CD4-positive, alpha-beta T cell treated with Interleukin-1 beta for 1 hour (primary cell): ENCODE measurements at regions not wholly inside any gene's neighbourhood (a gene's known extent, or its start where the extent isn't known, plus 50 kb on each side); places are given as distances from the start of the nearest gene placed in this dataset.

ENCODE experiments used
- DNase-seq, 2 donors: peaks; one replicate each; pipeline ENCODE4 v3.0.0-alpha.2; 2020 to 2022

- DNase-seq, result no peak
These were observed 390.3 kb downstream of the KDM5D start for GRCh38 chrY:19354061-19354856.

GRCh38 chrY:19351616-19352015, 392.9 kb downstream of the KDM5D start:
- no peak for DNase-seq

- no peak for DNase-seq
These were observed 422.8 kb downstream of the KDM5D start for GRCh38 chrY:19321701-19322100.

- DNase-seq, result no peak
These were observed 425.4 kb downstream of the KDM5D start for GRCh38 chrY:19319135-19319534.

- DNase-seq, result no peak
These were observed 427.1 kb downstream of the KDM5D start for GRCh38 chrY:19317271-19317987.

- DNase-seq, result no peak
These were observed 436.9 kb downstream of the KDM5D start for GRCh38 chrY:19307627-19308026.

GRCh38 chrY:19303136-19303535, 441.4 kb downstream of the KDM5D start:
- DNase-seq, result no peak

GRCh38 chrY:19290925-19291324, 453.6 kb downstream of the KDM5D start:
- DNase-seq, result no peak

- DNase-seq, result no peak
These were observed 470.4 kb downstream of the KDM5D start for GRCh38 chrY:19274076-19274475.

GRCh38 chrY:19268331-19268730, 476.2 kb downstream of the KDM5D start:
- DNase-seq, result no peak

- no peak for DNase-seq
These were observed 479.1 kb downstream of the KDM5D start for GRCh38 chrY:19265404-19265803.

GRCh38 chrY:19262310-19262709, 482.2 kb downstream of the KDM5D start:
- DNase-seq, result peak in 1 of 2 donors; percentile 4

GRCh38 chrY:19232276-19232994, 458.9 kb upstream of the HSFY2 start:
- peak in 1 of 2 donors; percentile 21 for DNase-seq

GRCh38 chrY:19220784-19221183, 447.2 kb upstream of the HSFY2 start:
- DNase-seq, result no peak

GRCh38 chrY:19208915-19209314, 435.4 kb upstream of the HSFY2 start:
- no peak for DNase-seq

- no peak for DNase-seq
These were observed 433.5 kb upstream of the HSFY2 start for GRCh38 chrY:19207048-19207447.

- DNase-seq, result no peak
These were observed 407.3 kb upstream of the HSFY2 start for GRCh38 chrY:19180824-19181223.

GRCh38 chrY:19168202-19168565, 394.6 kb upstream of the HSFY2 start:
- no peak for DNase-seq

GRCh38 chrY:19167319-19168201, 394.0 kb upstream of the HSFY2 start:
- DNase-seq, result no peak

- no peak for DNase-seq
These were observed 375.2 kb upstream of the HSFY2 start for GRCh38 chrY:19148783-19149182.

GRCh38 chrY:19146296-19146695, 372.8 kb upstream of the HSFY2 start:
- no peak for DNase-seq

GRCh38 chrY:19142093-19142492, 368.6 kb upstream of the HSFY2 start:
- DNase-seq, result no peak
